HG03469 (cell line): ENCODE measurements at regions not wholly inside any gene's neighbourhood (a gene's known extent, or its start where the extent isn't known, plus 50 kb on each side); places are given as distances from the start of the nearest gene placed in this dataset.
"Not testable (repeated sequence)": the region's sequence is repeated elsewhere in the genome, so short reads cannot be mapped to it uniquely, and the experiment has no call there.

ENCODE experiments used
- ATAC-seq: cut with Tn5 transposase; IDR thresholded peaks from one replicate; pipeline ENCODE4 v1.9.1; 2021; ENCODE audit warnings: mild to moderate bottlenecking, moderate library complexity, moderate number of reproducible peaks; ENCODE audit not compliant: unreplicated experiment

DNA sequence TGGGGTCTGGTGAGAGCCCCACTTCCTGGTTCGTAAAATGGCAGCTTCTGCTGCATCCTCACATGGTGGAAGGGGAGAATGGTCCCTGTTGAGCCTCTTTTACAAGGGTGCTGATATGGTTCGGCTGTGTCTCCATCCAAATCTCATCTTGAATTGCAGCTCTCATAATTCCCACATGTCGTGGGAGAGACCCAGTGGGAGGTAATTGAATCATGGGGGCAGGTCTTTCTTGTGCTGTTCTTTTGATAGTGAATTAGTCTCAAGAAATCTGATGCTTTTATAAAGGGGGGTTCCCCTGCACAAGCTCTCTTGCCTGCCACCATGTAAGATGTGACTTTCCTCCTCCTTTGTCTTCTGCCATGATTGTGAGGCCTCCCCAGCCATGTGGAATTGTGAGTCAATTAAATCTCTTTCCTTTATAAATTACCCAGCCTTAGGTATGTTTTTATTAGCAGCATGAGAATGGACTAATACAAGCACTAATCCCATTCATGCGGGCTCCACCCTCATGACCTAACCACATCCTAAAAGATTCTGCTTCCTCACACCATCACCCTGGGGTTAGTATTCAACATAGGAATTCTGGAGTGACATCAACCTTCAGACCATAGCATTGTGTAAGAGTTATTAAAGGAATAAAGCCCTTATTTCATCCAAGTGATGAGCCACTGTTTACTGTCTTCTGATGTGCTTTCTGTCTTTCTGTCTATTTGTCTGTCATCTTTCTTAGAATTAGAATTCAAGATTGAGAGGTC, 159.0 kb upstream of the IRS2 start:
- no peak for ATAC-seq

- ATAC-seq, result no peak
Measured at GRCh38 chr13:109941951-109942350, 155.6 kb upstream of the IRS2 start.

DNA sequence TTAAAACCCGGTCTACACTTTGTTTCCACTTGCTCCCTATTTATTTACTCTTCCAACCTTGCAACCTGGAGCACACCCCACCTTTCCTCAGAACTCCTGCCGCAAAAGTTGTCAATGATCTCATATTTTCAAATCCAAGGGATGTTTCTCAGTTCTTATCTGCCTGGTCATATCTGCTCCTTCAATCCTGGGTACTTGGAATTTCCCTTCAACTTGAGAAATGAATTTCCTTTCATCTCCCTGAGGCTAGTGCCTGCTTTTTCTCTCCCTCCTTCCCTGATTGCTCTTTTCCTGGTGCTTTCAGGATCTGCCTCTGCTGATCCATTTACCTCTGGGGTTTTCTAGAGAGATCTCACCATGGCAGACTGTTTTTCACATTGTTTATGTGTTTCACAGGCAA, 154.8 kb upstream of the IRS2 start:
- no peak for ATAC-seq

DNA sequence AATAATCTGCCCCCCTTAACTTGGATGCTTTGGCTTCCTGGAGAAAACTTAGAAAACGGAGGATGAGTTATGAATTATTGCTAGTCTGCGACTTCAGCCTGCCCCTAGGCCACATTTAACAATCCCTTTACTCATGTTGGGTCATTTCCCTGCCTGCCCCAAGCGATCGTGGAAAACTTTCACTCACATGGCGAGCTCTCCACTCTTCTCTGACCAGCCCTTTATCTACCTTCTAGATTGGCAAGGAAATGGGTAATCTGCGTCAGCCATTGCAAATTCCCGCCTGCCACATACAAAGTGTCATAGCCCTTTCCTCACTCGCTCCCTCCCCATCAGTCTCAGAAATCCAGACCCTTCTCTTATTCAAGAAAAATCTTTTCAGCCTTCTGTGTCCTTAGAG, 154.3 kb upstream of the IRS2 start:
- ATAC-seq, result no peak

DNA sequence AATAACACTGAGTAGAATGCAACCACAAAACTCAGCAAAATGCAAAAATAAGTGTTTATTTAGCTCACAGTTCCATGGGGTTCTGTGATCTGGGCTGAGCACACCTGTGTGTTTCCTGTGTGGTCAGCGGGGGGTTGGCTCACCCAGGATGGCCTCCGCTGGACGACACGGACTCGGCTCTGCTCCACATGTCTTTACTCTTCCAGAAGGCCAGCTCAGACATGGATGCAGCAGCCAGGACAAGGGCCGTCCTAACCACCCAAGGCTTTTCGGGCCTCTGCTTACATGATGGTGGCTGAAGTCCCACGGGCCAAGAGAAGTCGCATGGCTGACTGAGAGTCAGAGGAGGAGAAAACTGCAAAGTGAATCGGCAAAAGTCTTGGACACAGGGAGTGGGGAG, 153.5 kb upstream of the IRS2 start:
- no peak for ATAC-seq

- ATAC-seq, result no peak
Measured at GRCh38 chr13:109939180-109939579, 152.8 kb upstream of the IRS2 start.

GRCh38 chr13:109938255-109938936, 152.0 kb upstream of the IRS2 start:
- no peak for ATAC-seq

GRCh38 chr13:109934520-109934919, 148.1 kb upstream of the IRS2 start:
- ATAC-seq, result not testable (repeated sequence)

- no peak for ATAC-seq
Measured at GRCh38 chr13:109933476-109933875, 147.1 kb upstream of the IRS2 start.

DNA sequence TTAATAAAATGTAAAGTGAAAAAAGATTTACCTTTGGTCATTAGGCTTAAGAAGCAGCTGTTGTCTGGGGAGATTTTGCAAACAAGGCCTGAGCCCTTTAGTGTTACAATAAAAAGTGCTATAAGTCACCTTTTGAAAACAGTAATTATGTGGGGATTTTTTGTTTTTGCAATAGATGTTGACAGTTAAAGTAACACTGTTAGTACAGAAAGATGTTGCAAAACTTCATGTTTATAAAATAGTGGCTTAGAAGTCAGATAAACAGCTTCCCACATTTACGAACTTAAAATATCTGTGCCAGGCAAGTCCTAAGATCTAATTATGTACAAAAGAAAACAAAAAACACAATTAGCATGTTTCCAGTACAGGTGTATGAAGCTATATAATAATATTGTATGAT, 138.0 kb upstream of the IRS2 start:
- ATAC-seq, result no peak

DNA sequence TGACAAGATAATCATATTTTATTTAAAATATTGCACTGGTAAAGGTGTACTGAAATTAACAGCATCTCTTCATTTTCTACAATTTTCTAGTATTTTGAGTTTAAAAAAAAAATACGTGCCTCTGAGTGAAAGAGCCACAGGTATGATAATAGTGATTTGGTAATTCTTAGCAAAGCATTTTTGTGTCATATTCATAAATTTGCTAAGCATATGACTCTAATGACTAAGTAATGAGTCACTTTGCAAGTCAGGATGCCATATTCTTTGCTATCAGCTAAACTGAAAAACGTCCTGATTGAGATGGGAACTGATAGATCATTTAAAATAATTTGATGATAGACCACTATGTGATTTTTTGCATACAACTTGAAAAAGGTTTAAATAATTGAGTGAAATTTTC, 136.1 kb upstream of the IRS2 start:
- ATAC-seq, result no peak

DNA sequence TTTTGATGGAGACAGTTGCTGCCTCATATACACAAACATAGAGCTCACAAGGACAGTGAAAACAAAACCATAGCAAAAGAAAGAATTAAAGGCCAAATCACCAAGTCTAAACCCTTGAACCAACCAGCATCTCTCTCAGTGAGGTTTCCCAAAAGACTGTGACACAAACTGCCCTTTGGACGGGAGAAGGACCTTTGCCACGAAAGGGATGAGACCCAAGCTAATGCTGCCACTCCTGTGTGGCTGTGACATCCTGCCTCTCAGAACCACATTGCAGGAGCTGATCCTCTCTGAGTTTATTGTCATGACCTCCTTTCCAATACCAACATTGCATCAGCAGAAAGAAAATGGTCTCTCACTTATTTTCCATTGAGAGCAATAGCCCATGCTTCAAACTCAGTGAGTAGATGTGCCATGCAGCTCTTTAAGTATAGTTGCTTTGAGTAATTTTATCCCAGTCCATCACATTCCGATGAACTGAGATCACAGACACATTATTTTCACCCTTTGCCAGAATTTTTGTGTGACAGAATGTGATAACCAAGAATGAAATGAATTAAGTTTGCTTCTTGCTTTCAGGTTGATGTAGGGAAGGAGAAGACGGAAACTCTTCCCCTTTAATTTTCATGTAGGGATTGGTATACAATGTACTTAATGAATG, 133.5 kb upstream of the IRS2 start:
- ATAC-seq, result no peak

GRCh38 chr13:109918179-109918711, 131.9 kb upstream of the IRS2 start:
- no peak for ATAC-seq

DNA sequence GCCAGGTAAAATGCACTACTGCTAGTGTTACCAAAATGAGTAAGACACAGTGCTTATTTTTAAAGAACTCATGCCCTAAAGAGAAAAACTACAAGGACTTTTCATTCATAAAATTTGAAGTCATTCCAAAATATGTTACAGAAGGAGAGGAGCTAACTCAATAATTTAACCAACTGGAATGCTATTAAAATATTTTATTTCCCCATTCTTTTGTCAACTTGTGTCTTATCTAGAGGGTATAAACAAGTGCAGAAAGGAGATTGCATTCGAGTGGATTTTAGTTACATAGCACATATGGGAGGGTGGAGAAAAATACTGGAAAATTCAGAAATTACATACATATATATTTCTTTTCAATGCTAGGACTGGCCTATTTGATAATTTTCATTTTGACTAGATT, 131.0 kb upstream of the IRS2 start:
- no peak for ATAC-seq

DNA sequence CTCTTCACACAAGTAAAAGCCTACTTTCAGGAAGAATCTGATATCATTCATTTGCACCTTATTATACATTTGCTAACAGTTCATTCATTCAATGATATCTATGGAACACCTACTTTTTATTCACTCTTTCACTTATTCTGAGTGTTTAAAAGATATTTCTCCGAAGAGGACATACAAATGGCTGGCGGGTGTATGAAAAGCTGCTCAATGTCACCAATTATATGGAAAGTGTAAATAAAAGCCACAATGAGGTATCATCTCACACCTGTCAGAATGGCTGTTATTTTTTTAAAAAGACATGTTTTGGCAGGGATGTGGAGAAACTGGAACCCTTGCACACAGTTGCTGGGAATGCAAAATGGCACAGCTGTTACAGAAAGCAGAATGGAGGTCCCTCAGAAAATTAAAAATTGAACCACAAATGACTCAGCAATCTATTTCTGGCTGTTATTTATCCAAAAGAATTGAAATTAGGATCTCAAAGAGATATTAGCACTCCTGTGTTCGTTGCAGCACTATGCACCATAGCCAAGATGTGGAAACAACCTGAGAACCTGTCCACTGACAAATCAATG, 127.6 kb upstream of the IRS2 start:
- no peak for ATAC-seq

GRCh38 chr13:109913186-109913585, 126.8 kb upstream of the IRS2 start:
- ATAC-seq, result no peak

GRCh38 chr13:109910194-109910593, 123.8 kb upstream of the IRS2 start:
- ATAC-seq, result no peak

DNA sequence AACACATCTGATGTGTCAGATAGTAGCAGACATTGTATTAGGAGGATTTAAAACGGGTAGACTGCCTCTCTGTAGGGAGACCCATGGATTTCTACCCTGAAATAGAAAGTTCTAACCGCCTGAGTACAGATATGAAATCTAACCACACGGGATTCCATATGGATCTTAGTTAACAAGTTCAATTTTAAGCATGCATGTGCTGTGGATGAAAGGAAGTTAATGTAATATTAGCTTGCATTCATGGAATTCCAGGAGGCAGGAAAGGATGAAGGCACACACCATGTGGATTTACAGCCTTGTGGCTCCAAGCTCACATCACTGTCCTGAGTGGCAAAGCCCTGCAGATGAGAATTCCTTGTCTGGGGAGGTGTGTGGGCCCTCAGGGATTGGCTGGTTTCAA, 120.6 kb upstream of the IRS2 start:
- no peak for ATAC-seq

- no peak for ATAC-seq
Measured at GRCh38 chr13:109904218-109904617, 117.8 kb upstream of the IRS2 start.

GRCh38 chr13:109900741-109901140, 114.4 kb upstream of the IRS2 start:
- ATAC-seq, result no peak

DNA sequence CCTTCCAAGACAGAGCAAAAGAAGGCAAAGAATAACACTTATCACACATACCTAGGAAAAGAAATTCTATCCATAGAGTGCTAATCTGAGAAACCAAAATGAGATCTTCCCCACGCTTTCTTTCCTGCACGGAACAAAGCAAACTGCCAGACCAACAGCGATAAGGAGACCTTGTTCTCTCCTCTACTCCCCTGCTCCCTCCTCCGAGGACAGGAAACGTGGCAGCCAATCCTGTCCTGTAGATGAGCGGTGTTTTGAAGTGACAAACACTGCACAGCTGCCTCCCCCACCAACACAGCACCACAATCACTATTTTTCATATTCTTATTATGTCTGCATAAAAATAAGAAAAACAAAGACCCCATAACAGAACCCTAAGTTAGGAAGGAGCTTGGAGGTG, 113.9 kb upstream of the IRS2 start:
- ATAC-seq, result no peak

- ATAC-seq, result no peak
Measured at GRCh38 chr13:109899748-109900147, 113.4 kb upstream of the IRS2 start.
